Natural killer cell (primary cell): ENCODE measurements at regions not wholly inside any gene's neighbourhood (a gene's known extent, or its start where the extent isn't known, plus 50 kb on each side); places are given as distances from the start of the nearest gene placed in this dataset.

ENCODE experiments used
- ATAC-seq, 3 donors: fragments of 150-1000 bp in 2 of 3; fragments of 200-7000 bp in 1 of 3; cut with Tn5 transposase; 1 replicate in 1 of 3; 2 replicates in 2 of 3; pipeline ENCODE4 v1.10.0; 2021; ENCODE audit warnings: mild to moderate bottlenecking in 2 of 3, moderate library complexity in 2 of 3
- DNase-seq, 2 donors: peaks; one replicate each; pipeline versions ENCODE4 v3.0.0 to v3.0.0-alpha.2; 2013 to 2021; ENCODE audit warnings: mixed read lengths in 1 of 2
- H3K27ac ChIP-seq: one replicate; pipeline ENCODE4 v1.5.1; 2013; ENCODE audit warnings: mild to moderate bottlenecking, low read length
- H3K27me3 ChIP-seq: one replicate; pipeline ENCODE4 v1.6.1; 2013; ENCODE audit warnings: low read length; ENCODE audit not compliant: control insufficient read depth, insufficient read depth
- H3K36me3 ChIP-seq: one replicate; pipeline ENCODE4 v1.6.1; 2013; ENCODE audit warnings: low read length; ENCODE audit not compliant: control insufficient read depth, insufficient read depth
- H3K4me1 ChIP-seq: one replicate; pipeline ENCODE4 v1.6.1; 2013; ENCODE audit warnings: low read length; ENCODE audit not compliant: control insufficient read depth, insufficient read depth
- H3K4me3 ChIP-seq: one replicate; pipeline ENCODE4 v1.5.1; 2013; ENCODE audit warnings: low read length
- H3K9me3 ChIP-seq: one replicate; pipeline ENCODE4 v1.6.1; 2013; ENCODE audit warnings: low read length; ENCODE audit not compliant: control insufficient read depth, insufficient read depth
- H3K27ac Mint-ChIP-seq, 2 donors: one replicate each; pipeline ENCODE4 v1.8.0; 2022; ENCODE audit warnings: mild to moderate bottlenecking in 2 of 2, mixed read lengths in 2 of 2, moderate library complexity in 1 of 2
- H3K27me3 Mint-ChIP-seq, 2 donors: one replicate each; pipeline ENCODE4 v1.8.0; 2022; ENCODE audit warnings: low read depth in 2 of 2, mixed read lengths in 2 of 2
- H3K36me3 Mint-ChIP-seq: one replicate; pipeline ENCODE4 v1.8.0; 2022; ENCODE audit warnings: mixed read lengths
- H3K4me1 Mint-ChIP-seq, 2 donors: one replicate each; pipeline ENCODE4 v1.8.0; 2022; ENCODE audit warnings: mixed read lengths in 2 of 2
- H3K4me3 Mint-ChIP-seq: one replicate; pipeline ENCODE4 v1.8.0; 2022; ENCODE audit warnings: mild to moderate bottlenecking, moderate library complexity, mixed read lengths
- H3K9me3 Mint-ChIP-seq, 2 donors: one replicate each; pipeline ENCODE4 v1.8.0; 2022; ENCODE audit warnings: mixed read lengths in 2 of 2
- CTCF ChIP-seq: fragments of 200-600 bp; IDR thresholded peaks from one replicate; pipeline ENCODE4 v1.8.0; 2022; ENCODE audit warnings: antibody characterized with exemption
- WGBS: methylation state at CpG from one replicate; pipeline ENCODE4 v1.1.7; 2013; ENCODE audit warnings: missing lambda C conversion rate; ENCODE audit not compliant: insufficient coverage; 5-methylcytosine and 5-hydroxymethylcytosine counted together
- intact Hi-C: fragments of 100-400 bp; cut with micrococcal nuclease; formaldehyde crosslinking; loops from one replicate; pipeline ENCODE4 v1.14.2; 2022

- Histone ChIP-seq H3K4me1 (peaks cover 6% of the 10 kb centered on the region), H3K4me3 (no peak overlapping the region), H3K27ac (no peak overlapping the region), H3K36me3 (no peaks in the 10 kb centered on the region), H3K27me3 (no peaks in the 10 kb centered on the region), H3K9me3 (no peaks in the 10 kb centered on the region)
- intact Hi-C loops, result loop anchor here (10.0 kb wide), 1 partner anchor 176 kb away; no protein-coding TSS in a partner anchor
- DNase-seq, result no peak
- Mint-ChIP-seq H3K27ac (no peak overlapping the region), H3K4me3 (no peak overlapping the region), H3K36me3 (no peaks in the 10 kb centered on the region), H3K9me3 (no peaks in the 10 kb centered on the region), H3K4me1 (peaks cover 36 to 43% of the 10 kb centered on the region in 2 donors), H3K27me3 (peaks cover 0 to 2% of the 10 kb centered on the region in 2 donors)
- WGBS, result 0% methylated on average over 2 of the region's 2 CpGs
- TF ChIP-seq CTCF, result no peak
- ATAC-seq, result no peak
Observed at GRCh38 chr13:104980586-104980985, 1554.9 kb downstream of the EFNB2 start.

GRCh38 chr13:104979281-104980030 lies 1556.0 kb downstream of the EFNB2 start:
- Mint-ChIP-seq H3K27ac (no peak overlapping the region), H3K4me3 (no peak overlapping the region), H3K4me1 (peaks cover 26 to 40% of the 10 kb centered on the region in 2 donors), H3K9me3 (no peaks in the 10 kb centered on the region), H3K27me3 (peaks cover 0 to 2% of the 10 kb centered on the region in 2 donors), H3K36me3 (no peaks in the 10 kb centered on the region)
- no peak for DNase-seq
- Histone ChIP-seq H3K9me3 (no peaks in the 10 kb centered on the region), H3K27me3 (no peaks in the 10 kb centered on the region), H3K4me3 (no peak overlapping the region), H3K36me3 (no peaks in the 10 kb centered on the region), H3K4me1 (peaks cover 6% of the 10 kb centered on the region), H3K27ac (no peak overlapping the region)
- no peak for TF ChIP-seq CTCF
- intact Hi-C loops, result loop anchor here (10.0 kb wide), 1 partner anchor 175 kb away; no protein-coding TSS in a partner anchor
- 87% methylated on average over 3 of the region's 4 CpGs for WGBS
- ATAC-seq, result no peak

- no peak overlapping the region for H3K4me3 Mint-ChIP-seq
- TF ChIP-seq CTCF, result no peak
Observed at GRCh38 chr13:104976986-104977385, 1558.5 kb downstream of the EFNB2 start.

GRCh38 chr13:104975272-104975671 lies 1560.2 kb downstream of the EFNB2 start:
- Histone ChIP-seq H3K4me1 (peaks cover 6% of the 10 kb centered on the region), H3K27me3 (no peaks in the 10 kb centered on the region), H3K36me3 (no peaks in the 10 kb centered on the region), H3K4me3 (no peak overlapping the region), H3K27ac (no peak overlapping the region), H3K9me3 (no peaks in the 10 kb centered on the region)
- no peak for TF ChIP-seq CTCF
- Mint-ChIP-seq H3K36me3 (no peaks in the 10 kb centered on the region), H3K27me3 (peaks cover 0 to 2% of the 10 kb centered on the region in 2 donors), H3K9me3 (no peaks in the 10 kb centered on the region), H3K4me3 (no peak overlapping the region), H3K27ac (no peak overlapping the region), H3K4me1 (peaks cover 15 to 21% of the 10 kb centered on the region in 2 donors)
- 32% methylated on average over 4 of the region's 4 CpGs for WGBS
- no peak for DNase-seq
- intact Hi-C loops, result no loop called here
- ATAC-seq, result no peak

More at GRCh38 chr13:104976986-104977385, 1558.5 kb downstream of the EFNB2 start:
- Mint-ChIP-seq H3K4me1 (peaks cover 20 to 30% of the 10 kb centered on the region in 2 donors), H3K36me3 (no peaks in the 10 kb centered on the region), H3K27ac (no peak overlapping the region), H3K27me3 (peaks cover 0 to 2% of the 10 kb centered on the region in 2 donors), H3K9me3 (no peaks in the 10 kb centered on the region)
- Histone ChIP-seq H3K36me3 (no peaks in the 10 kb centered on the region), H3K27ac (no peak overlapping the region), H3K27me3 (no peaks in the 10 kb centered on the region), H3K4me1 (peaks cover 6% of the 10 kb centered on the region), H3K9me3 (no peaks in the 10 kb centered on the region), H3K4me3 (no peak overlapping the region)
- no peak for DNase-seq
- WGBS, result 46% methylated on average over 2 of the region's 2 CpGs
- no peak for ATAC-seq
- intact Hi-C loops, result no loop called here
